Breast epithelium (tissue), 3 donors: ENCODE measurements at regions not wholly inside any gene's neighbourhood (a gene's known extent, or its start where the extent isn't known, plus 50 kb on each side); places are given as distances from the start of the nearest gene placed in this dataset.

Experiments used
- POLR2A ChIP-seq: fragments of 450-650 bp; IDR thresholded peaks from one replicate; pipeline ENCODE4 v1.6.1; 2016; ENCODE audit warnings: antibody characterized with exemption, mild to moderate bottlenecking, moderate library complexity
- TF ChIP-seq, protein P1 (sequence below), 3 donors: fragments of 450-650 bp; IDR thresholded peaks; one replicate each; pipeline ENCODE4 v1.5.1; 2016 to 2017; ENCODE audit warnings: antibody characterized with exemption in 3 of 3, mild to moderate bottlenecking in 3 of 3, moderate library complexity in 3 of 3

DNA sequence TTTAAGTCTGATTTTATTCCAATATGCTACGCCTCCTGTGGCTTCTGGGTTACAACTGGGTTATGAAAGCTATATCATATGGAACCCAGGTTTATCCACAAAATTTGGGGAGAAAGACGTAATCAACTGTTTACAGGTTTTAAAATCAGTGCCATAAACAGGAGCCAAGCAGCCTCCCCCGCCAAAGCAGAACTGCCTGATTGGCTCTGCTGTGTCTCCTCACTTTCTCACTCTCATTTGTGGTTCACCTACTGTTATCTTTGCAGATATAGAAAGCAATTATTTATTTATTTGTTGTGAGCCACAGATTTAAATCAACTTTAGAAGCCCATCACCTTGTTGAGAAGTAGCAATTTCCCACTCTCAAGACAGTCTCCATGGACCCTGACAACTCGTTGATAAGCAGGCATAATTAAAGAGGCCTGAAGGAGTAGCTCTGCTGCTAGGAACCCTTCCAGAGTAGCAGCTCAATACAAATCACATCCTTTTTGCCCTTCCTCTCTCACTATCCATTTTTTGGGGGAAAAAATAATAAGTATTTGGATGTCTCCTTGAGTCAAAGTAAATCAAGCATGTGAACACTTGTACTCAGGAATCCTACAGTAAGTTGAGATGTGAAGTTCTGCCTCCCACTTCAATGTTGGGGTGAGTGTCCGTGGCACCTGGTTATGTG lies 191.0 kb upstream of the CCDC150 start:
- TF ChIP-seq, protein P1, sequence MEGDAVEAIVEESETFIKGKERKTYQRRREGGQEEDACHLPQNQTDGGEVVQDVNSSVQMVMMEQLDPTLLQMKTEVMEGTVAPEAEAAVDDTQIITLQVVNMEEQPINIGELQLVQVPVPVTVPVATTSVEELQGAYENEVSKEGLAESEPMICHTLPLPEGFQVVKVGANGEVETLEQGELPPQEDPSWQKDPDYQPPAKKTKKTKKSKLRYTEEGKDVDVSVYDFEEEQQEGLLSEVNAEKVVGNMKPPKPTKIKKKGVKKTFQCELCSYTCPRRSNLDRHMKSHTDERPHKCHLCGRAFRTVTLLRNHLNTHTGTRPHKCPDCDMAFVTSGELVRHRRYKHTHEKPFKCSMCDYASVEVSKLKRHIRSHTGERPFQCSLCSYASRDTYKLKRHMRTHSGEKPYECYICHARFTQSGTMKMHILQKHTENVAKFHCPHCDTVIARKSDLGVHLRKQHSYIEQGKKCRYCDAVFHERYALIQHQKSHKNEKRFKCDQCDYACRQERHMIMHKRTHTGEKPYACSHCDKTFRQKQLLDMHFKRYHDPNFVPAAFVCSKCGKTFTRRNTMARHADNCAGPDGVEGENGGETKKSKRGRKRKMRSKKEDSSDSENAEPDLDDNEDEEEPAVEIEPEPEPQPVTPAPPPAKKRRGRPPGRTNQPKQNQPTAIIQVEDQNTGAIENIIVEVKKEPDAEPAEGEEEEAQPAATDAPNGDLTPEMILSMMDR (IDR thresholded peaks at IDR 0.05), result no peak
- TF ChIP-seq POLR2A, result no peak
